Sigmoid colon (tissue), 4 donors: ENCODE measurements at regions not wholly inside any gene's neighbourhood (a gene's known extent, or its start where the extent isn't known, plus 50 kb on each side); places are given as distances from the start of the nearest gene placed in this dataset.

Experiments
- CTCF ChIP-seq, 4 experiments: fragments of 450-650 bp in 3 of 4; fragments of 200-600 bp in 1 of 4; IDR thresholded peaks; one replicate each; pipeline ENCODE4 v1.5.1; 2016 to 2019; ENCODE audit warnings: antibody characterized with exemption in 4 of 4, mild to moderate bottlenecking in 3 of 4, moderate library complexity in 2 of 4
- POLR2A ChIP-seq, 2 donors: fragments of 450-650 bp; IDR thresholded peaks; one replicate each; pipeline ENCODE4 v1.6.1; 2016; ENCODE audit warnings: antibody characterized with exemption in 2 of 2, mild to moderate bottlenecking in 2 of 2, moderate library complexity in 2 of 2
- POLR2AphosphoS5 ChIP-seq, 4 donors: sonication (generic); formaldehyde crosslinking; IDR thresholded peaks; one replicate each; pipeline ENCODE4 v1.6.1; 2017; ENCODE audit warnings: antibody characterized with exemption in 4 of 4

- TF ChIP-seq CTCF (IDR thresholded peaks at IDR 0.05): no peak
- no peak for TF ChIP-seq POLR2AphosphoS5 (IDR thresholded peaks at IDR 0.05)
- no peak for TF ChIP-seq POLR2A (IDR thresholded peaks at IDR 0.05)
Measured at GRCh38 chr7:32221056-32221455, 150.8 kb upstream of the PDE1C start.
